Activated CD8-positive, alpha-beta T cell treated with anti-CD3 and anti-CD28 coated beads for 36 hours (primary cell): ENCODE measurements at regions not wholly inside any gene's neighbourhood (a gene's known extent, or its start where the extent isn't known, plus 50 kb on each side); places are given as distances from the start of the nearest gene placed in this dataset.

ENCODE experiments used
- ATAC-seq: fragments of 200-7000 bp; cut with Tn5 transposase; one replicate; pipeline ENCODE4 v1.10.0; 2021; ENCODE audit warnings: mild to moderate bottlenecking, moderate library complexity
- CTCF ChIA-PET: fragments of 350-600 bp; sonication (Branson Sonifier 250); formaldehyde crosslinking; loops from one replicate; lab custom pipeline; 2021; ENCODE audit warnings: antibody characterized with exemption; lab: Charles Lee
- POLR2A ChIA-PET: fragments of 350-600 bp; sonication (Branson Sonifier 250); formaldehyde crosslinking; loops from one replicate; lab custom pipeline; 2021; ENCODE audit warnings: antibody characterized with exemption; lab: Charles Lee
- DNase-seq: peaks from one replicate; pipeline ENCODE4 v3.0.0-alpha.2; 2020
- H3K27ac Mint-ChIP-seq: one replicate; pipeline ENCODE4 v1.8.0; 2021; ENCODE audit warnings: mild to moderate bottlenecking, mixed read lengths
- H3K27me3 Mint-ChIP-seq: one replicate; pipeline ENCODE4 v1.8.0; 2021; ENCODE audit warnings: mixed read lengths
- H3K36me3 Mint-ChIP-seq: one replicate; pipeline ENCODE4 v1.8.0; 2021; ENCODE audit warnings: low read depth, mixed read lengths
- H3K4me1 Mint-ChIP-seq: one replicate; pipeline ENCODE4 v1.8.0; 2021; ENCODE audit warnings: low read depth, mixed read lengths
- H3K4me3 Mint-ChIP-seq: one replicate; pipeline ENCODE4 v1.8.0; 2021; ENCODE audit warnings: mild to moderate bottlenecking, moderate library complexity, mixed read lengths
- H3K9me3 Mint-ChIP-seq: one replicate; pipeline ENCODE4 v1.8.0; 2021; ENCODE audit warnings: mixed read lengths
- intact Hi-C: fragments of 100-400 bp; cut with micrococcal nuclease; formaldehyde crosslinking; loops from one replicate; pipeline ENCODE4 v1.10.0; 2022
- TF ChIP-seq, protein P1 (sequence below): fragments of 200-600 bp; IDR thresholded peaks from one replicate; pipeline ENCODE4 v1.8.0; 2022; ENCODE audit warnings: antibody characterized with exemption, mild to moderate bottlenecking

DNA sequence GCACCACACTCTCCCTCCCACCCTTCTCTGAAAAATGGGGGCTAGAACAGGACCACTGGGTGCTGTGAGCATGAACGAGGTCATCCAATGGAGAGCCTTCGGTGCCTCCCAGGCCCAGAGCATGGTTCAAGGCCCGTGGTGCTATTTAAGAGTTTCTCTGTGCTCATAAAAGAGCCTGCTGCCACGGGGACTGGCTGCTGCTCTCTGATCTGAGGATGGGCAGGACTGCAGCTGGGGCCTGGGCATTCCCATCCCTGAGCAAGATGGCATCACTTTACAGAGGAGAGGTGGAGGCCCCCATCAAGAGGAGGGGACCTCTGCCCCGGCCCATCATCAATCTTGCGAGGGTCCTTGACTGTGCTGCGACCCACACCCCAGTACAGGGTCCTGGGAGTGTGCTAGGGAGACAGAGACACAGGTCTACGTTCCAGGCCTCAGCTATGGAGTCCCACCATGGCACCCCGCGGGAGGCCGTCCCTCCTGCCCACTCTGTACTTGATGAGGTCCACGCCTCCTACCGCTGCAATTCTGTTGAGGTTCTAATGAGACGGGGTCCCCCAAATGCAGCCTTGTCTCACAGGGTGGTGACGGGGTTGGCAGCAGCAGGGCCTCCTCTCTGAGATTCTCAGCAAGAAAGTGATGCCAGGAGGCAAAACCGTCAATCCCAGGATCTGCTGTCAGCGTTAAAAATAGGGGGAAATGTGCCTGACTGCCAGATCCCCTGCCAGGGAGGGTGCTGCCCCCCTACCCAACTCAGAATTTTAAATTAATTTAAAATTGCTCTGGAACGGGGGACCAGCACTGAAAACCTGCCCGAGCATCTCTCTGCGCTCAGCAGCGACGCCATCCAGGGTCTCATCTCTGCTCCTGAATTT is 405.4 kb downstream of the SHANK2 start:
- Mint-ChIP-seq H3K27ac (no peak overlapping the region), H3K4me3 (no peak overlapping the region), H3K4me1 (no peaks in the 10 kb centered on the region), H3K36me3 (no peaks in the 10 kb centered on the region), H3K27me3 (peaks cover 8% of the 10 kb centered on the region), H3K9me3 (peaks cover 4% of the 10 kb centered on the region)
- ChIA-PET CTCF (no interaction called here), POLR2A (no interaction called here)
- DNase-seq (no peak), ATAC-seq (no peak)
- intact Hi-C loops: no loop called here
- TF ChIP-seq, protein P1, sequence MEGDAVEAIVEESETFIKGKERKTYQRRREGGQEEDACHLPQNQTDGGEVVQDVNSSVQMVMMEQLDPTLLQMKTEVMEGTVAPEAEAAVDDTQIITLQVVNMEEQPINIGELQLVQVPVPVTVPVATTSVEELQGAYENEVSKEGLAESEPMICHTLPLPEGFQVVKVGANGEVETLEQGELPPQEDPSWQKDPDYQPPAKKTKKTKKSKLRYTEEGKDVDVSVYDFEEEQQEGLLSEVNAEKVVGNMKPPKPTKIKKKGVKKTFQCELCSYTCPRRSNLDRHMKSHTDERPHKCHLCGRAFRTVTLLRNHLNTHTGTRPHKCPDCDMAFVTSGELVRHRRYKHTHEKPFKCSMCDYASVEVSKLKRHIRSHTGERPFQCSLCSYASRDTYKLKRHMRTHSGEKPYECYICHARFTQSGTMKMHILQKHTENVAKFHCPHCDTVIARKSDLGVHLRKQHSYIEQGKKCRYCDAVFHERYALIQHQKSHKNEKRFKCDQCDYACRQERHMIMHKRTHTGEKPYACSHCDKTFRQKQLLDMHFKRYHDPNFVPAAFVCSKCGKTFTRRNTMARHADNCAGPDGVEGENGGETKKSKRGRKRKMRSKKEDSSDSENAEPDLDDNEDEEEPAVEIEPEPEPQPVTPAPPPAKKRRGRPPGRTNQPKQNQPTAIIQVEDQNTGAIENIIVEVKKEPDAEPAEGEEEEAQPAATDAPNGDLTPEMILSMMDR: no peak

DNA sequence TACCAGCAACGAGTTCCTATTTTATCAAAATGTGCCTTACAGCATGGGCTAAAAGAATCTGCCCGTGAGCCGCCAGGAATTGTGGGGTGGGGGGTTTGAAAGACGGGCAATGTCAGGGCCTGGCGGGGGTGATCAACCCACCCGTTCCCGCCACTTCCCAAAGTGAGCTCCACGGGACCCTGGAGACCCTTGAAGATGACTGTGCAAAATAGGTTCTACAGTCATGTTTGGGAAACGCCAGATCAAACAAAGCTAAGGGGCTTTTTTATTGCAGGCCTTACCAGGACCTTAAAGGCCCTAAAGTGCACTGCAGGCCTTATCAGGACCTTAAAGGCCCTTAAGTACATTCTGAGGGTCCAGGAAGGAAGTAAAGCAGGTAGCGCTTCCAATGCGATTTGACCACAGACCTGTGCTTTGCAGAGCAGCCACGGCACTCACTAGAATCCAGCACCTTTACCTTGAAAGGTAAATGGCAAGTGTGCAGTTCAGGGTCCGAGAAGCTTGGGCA is 404.1 kb downstream of the SHANK2 start:
- ChIA-PET POLR2A (no interaction called here), CTCF (no interaction called here)
- no peak overlapping the region for H3K4me3 Mint-ChIP-seq
- peaks cover 4% of the 10 kb centered on the region for H3K9me3 Mint-ChIP-seq
- no peak for ATAC-seq
- DNase-seq: no peak
- H3K36me3 Mint-ChIP-seq: no peaks in the 10 kb centered on the region
- H3K27me3 Mint-ChIP-seq: peaks cover 8% of the 10 kb centered on the region
- no peaks in the 10 kb centered on the region for H3K4me1 Mint-ChIP-seq
- TF ChIP-seq, protein P1: no peak
- no peak overlapping the region for H3K27ac Mint-ChIP-seq
- intact Hi-C loops: no loop called here

DNA sequence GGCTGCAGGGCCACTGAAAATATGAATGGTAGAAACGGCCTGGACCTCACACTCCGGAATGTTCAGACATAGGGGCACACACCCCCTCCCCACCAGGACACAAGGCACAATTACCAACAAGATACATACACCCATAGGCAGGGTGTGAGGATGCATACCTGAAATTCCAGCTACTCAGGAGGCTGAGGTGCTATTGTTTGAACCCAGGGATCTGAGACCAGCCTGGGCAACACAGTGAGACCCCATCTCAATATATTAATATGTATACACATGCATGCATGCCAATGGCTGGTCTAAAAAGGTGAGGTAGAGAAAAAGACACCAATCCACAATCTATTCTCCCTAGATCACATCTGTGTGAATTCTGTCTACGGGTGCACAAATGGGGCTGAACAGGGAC is 403.3 kb downstream of the SHANK2 start:
- ChIA-PET CTCF (no interaction called here), POLR2A (no interaction called here)
- Mint-ChIP-seq H3K4me1 (no peaks in the 10 kb centered on the region), H3K36me3 (no peaks in the 10 kb centered on the region), H3K27ac (no peak overlapping the region), H3K4me3 (no peak overlapping the region), H3K9me3 (peaks cover 4% of the 10 kb centered on the region), H3K27me3 (peaks cover 8% of the 10 kb centered on the region)
- intact Hi-C loops: no loop called here
- DNase-seq (no peak), ATAC-seq (no peak)
- TF ChIP-seq, protein P1: no peak

DNA sequence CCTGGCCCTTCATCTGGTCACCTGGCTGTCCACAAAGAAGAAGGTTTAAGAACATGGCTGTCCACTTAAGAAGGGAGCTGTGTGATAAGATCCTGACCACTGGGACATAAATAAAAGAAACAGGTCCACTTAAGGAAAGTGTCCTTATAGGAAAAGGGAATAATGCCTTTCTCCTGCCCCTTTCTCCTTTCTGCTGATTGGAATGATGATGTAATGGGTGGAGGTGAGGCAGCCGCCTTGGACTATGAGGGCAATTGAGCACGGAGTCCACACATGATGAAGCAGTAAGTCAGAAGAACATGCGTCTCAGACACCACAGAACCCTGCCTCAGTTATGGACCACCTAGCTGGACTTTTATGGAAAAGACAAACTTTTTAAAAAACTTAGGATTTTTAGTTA is 401.1 kb downstream of the SHANK2 start:
- H3K27ac Mint-ChIP-seq: no peak overlapping the region
- DNase-seq (no peak), ATAC-seq (no peak)
- TF ChIP-seq, protein P1: no peak
- intact Hi-C loops: no loop called here
- H3K36me3 Mint-ChIP-seq: no peaks in the 10 kb centered on the region
- H3K9me3 Mint-ChIP-seq: peaks cover 4% of the 10 kb centered on the region
- ChIA-PET POLR2A (no interaction called here), CTCF (no interaction called here)
- no peaks in the 10 kb centered on the region for H3K4me1 Mint-ChIP-seq
- H3K4me3 Mint-ChIP-seq: no peak overlapping the region
- peaks cover 3% of the 10 kb centered on the region for H3K27me3 Mint-ChIP-seq

- peaks cover 1% of the 10 kb centered on the region for H3K27me3 Mint-ChIP-seq
- H3K27ac Mint-ChIP-seq: no peak overlapping the region
- POLR2A ChIA-PET: no interaction called here
- no peaks in the 10 kb centered on the region for H3K4me1 Mint-ChIP-seq
- CTCF ChIA-PET: no interaction called here
- DNase-seq (no peak), ATAC-seq (no peak)
- no peaks in the 10 kb centered on the region for H3K36me3 Mint-ChIP-seq
- peaks cover 4% of the 10 kb centered on the region for H3K9me3 Mint-ChIP-seq
- intact Hi-C loops: no loop called here
- TF ChIP-seq, protein P1: no peak
- no peak overlapping the region for H3K4me3 Mint-ChIP-seq
Observed at GRCh38 chr11:70851907-70852306, 400.5 kb downstream of the SHANK2 start.
